Liver (tissue), 3 donors: ENCODE measurements at regions not wholly inside any gene's neighbourhood (a gene's known extent, or its start where the extent isn't known, plus 50 kb on each side); places are given as distances from the start of the nearest gene placed in this dataset.

ENCODE experiments used
- EGR1 ChIP-seq, 2 donors: IDR thresholded peaks; 2 replicates each; pipeline ENCODE4 v1.6.1; 2016 to 2018; ENCODE audit warnings: antibody characterized with exemption in 2 of 2, low read depth in 2 of 2
- FOXA1 ChIP-seq: IDR thresholded peaks from 2 replicates; pipeline ENCODE4 v1.6.1; 2016; ENCODE audit warnings: antibody characterized with exemption
- GABPA ChIP-seq, 2 donors: IDR thresholded peaks in 1 of 2; conservative IDR thresholded peaks in 1 of 2; 2 replicates each; pipeline ENCODE4 v1.6.1; 2016; ENCODE audit warnings: antibody characterized with exemption in 2 of 2, mild to moderate bottlenecking in 1 of 2, moderate library complexity in 1 of 2
- RAD21 ChIP-seq, 2 donors: IDR thresholded peaks; 2 replicates each; pipeline ENCODE4 v1.6.1; 2016; ENCODE audit warnings: antibody characterized with exemption in 2 of 2, mild to moderate bottlenecking in 2 of 2
- RXRA ChIP-seq, 2 donors: IDR thresholded peaks; 2 replicates each; pipeline ENCODE4 v1.6.1; 2017 to 2018; ENCODE audit warnings: antibody characterized with exemption in 2 of 2, mild to moderate bottlenecking in 1 of 2
- TAF1 ChIP-seq: conservative IDR thresholded peaks from 2 replicates; pipeline ENCODE4 v1.6.1; 2016; ENCODE audit warnings: antibody characterized with exemption, mild to moderate bottlenecking
- YY1 ChIP-seq: IDR thresholded peaks from 2 replicates; pipeline ENCODE4 v1.6.1; 2016; ENCODE audit warnings: antibody characterized with exemption, mild to moderate bottlenecking
- TF ChIP-seq, protein P1 (sequence below): fragments of 150-350 bp; IDR thresholded peaks from 2 replicates; pipeline ENCODE4 v1.5.1; 2017; ENCODE audit warnings: improper control_type of control experiment, low read depth, low read length; ENCODE audit not compliant: missing input control
- TF ChIP-seq, protein P2 (sequence below): IDR thresholded peaks from 2 replicates; pipeline ENCODE4 v1.6.1; 2016; ENCODE audit warnings: antibody characterized with exemption
- TF ChIP-seq, protein P3 (sequence below): IDR thresholded peaks from 2 replicates; pipeline ENCODE4 v1.6.1; 2016; ENCODE audit warnings: antibody characterized with exemption, mild to moderate bottlenecking
- donor health status: healthy.
- donor health status: healthy.

DNA sequence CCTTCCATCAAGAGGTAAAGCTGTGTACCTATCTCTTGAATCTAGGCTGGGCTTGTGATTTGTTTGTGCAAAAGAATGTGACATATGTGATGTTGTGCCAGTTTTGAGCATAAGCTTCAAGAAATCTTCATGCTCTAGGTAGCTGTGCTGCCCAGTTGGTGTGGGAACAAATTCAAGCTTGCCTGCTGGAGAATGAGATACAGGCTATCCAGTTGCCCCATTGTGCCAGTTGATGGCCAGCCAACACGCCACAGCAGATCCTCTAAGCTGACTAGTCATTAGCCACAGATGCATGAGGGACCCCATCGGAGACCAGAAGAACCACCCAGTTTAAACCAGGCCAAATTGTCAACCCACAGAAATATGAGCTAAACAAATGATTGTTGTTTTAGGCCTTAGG, 180.5 kb upstream of the MPHOSPH6 start:
- no peak for TF ChIP-seq FOXA1
- TF ChIP-seq RAD21 (IDR thresholded peaks at IDR 0.05) = no peak
- TF ChIP-seq, protein P1, sequence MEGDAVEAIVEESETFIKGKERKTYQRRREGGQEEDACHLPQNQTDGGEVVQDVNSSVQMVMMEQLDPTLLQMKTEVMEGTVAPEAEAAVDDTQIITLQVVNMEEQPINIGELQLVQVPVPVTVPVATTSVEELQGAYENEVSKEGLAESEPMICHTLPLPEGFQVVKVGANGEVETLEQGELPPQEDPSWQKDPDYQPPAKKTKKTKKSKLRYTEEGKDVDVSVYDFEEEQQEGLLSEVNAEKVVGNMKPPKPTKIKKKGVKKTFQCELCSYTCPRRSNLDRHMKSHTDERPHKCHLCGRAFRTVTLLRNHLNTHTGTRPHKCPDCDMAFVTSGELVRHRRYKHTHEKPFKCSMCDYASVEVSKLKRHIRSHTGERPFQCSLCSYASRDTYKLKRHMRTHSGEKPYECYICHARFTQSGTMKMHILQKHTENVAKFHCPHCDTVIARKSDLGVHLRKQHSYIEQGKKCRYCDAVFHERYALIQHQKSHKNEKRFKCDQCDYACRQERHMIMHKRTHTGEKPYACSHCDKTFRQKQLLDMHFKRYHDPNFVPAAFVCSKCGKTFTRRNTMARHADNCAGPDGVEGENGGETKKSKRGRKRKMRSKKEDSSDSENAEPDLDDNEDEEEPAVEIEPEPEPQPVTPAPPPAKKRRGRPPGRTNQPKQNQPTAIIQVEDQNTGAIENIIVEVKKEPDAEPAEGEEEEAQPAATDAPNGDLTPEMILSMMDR = no peak
- no peak for TF ChIP-seq TAF1
- TF ChIP-seq GABPA (IDR thresholded peaks at IDR 0.05 in 1 of 2, conservative IDR thresholded peaks at IDR 0.05 in 1 of 2) = no peak
- TF ChIP-seq, protein P2, sequence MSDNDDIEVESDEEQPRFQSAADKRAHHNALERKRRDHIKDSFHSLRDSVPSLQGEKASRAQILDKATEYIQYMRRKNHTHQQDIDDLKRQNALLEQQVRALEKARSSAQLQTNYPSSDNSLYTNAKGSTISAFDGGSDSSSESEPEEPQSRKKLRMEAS = no peak
- TF ChIP-seq EGR1 (IDR thresholded peaks at IDR 0.05; ENCODE audit: low read depth in 2 of 2) = no peak
- no peak for TF ChIP-seq YY1
- TF ChIP-seq, protein P3, sequence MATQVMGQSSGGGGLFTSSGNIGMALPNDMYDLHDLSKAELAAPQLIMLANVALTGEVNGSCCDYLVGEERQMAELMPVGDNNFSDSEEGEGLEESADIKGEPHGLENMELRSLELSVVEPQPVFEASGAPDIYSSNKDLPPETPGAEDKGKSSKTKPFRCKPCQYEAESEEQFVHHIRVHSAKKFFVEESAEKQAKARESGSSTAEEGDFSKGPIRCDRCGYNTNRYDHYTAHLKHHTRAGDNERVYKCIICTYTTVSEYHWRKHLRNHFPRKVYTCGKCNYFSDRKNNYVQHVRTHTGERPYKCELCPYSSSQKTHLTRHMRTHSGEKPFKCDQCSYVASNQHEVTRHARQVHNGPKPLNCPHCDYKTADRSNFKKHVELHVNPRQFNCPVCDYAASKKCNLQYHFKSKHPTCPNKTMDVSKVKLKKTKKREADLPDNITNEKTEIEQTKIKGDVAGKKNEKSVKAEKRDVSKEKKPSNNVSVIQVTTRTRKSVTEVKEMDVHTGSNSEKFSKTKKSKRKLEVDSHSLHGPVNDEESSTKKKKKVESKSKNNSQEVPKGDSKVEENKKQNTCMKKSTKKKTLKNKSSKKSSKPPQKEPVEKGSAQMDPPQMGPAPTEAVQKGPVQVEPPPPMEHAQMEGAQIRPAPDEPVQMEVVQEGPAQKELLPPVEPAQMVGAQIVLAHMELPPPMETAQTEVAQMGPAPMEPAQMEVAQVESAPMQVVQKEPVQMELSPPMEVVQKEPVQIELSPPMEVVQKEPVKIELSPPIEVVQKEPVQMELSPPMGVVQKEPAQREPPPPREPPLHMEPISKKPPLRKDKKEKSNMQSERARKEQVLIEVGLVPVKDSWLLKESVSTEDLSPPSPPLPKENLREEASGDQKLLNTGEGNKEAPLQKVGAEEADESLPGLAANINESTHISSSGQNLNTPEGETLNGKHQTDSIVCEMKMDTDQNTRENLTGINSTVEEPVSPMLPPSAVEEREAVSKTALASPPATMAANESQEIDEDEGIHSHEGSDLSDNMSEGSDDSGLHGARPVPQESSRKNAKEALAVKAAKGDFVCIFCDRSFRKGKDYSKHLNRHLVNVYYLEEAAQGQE = no peak
- no peak for TF ChIP-seq RXRA (IDR thresholded peaks at IDR 0.05)
